HepG2 (cell line): ENCODE measurements at regions not wholly inside any gene's neighbourhood (a gene's known extent, or its start where the extent isn't known, plus 50 kb on each side); places are given as distances from the start of the nearest gene placed in this dataset.

ENCODE experiments used
- ATAC-seq: fragments of 200-7000 bp; cut with Tn5 transposase; 3 replicates; pipeline ENCODE4 v1.9.1; 2020; ENCODE audit warnings: mild to moderate bottlenecking, moderate library complexity
- BruUV-seq: library from RNA; stranded (reverse); fragments of 400-500 nt; replicated peaks from 2 replicates; lab custom pipeline; 2021; lab: Mats Ljungman, UMichigan
- CTCF ChIA-PET: fragments of 300-600 bp; formaldehyde crosslinking; extraction: SDS; loops from one replicate; lab custom pipeline; 2021; ENCODE audit warnings: low total read pairs, inconsistent platforms, low intra/inter-chr PET ratio; lab: Yijun Ruan, JAX
- POLR2A ChIA-PET: fragments of 350-600 bp; sonication (Branson Sonifier 250); formaldehyde crosslinking; loops from one replicate; lab custom pipeline; 2020; ENCODE audit warnings: antibody characterized with exemption, inconsistent platforms; lab: Yijun Ruan, JAX
- DNase-seq: peaks from one replicate; pipeline ENCODE4 v3.0.0-alpha.2; 2015; ENCODE audit warnings: low spot score
- FAIRE-seq: peaks from 3 replicates; lab custom pipeline; 2011; peaks lifted over from hg19 to GRCh38; lab: Jason Lieb, UNC
- H2AFZ ChIP-seq: one replicate; pipeline ENCODE4 v1.6.1; 2011; ENCODE audit warnings: low read length, inconsistent platforms
- H3K27ac ChIP-seq: fragments of 300-600 bp; 3 replicates; pipeline ENCODE4 v1.8.0; 2011; ENCODE audit warnings: mixed run types, mild to moderate bottlenecking, mixed read lengths, low read length, inconsistent platforms; ENCODE audit not compliant: insufficient read depth; ENCODE audit errors: extremely low read length
- H3K27me3 ChIP-seq, 2 experiments: fragments of 200-600 bp in 1 of 2; 2 replicates in 1 of 2; 3 replicates in 1 of 2; pipeline versions ENCODE4 v1.6.0 to v1.8.0; 2011; ENCODE audit warnings: low read length in 2 of 2, mild to moderate bottlenecking in 2 of 2, moderate library complexity in 2 of 2, inconsistent platforms in 1 of 2; ENCODE audit not compliant: insufficient read depth in 2 of 2, control insufficient read depth in 1 of 2
- H3K36me3 ChIP-seq, 2 experiments: fragments of 200-600 bp in 1 of 2; replicated peaks in 1 of 2; 2 replicates in 1 of 2; 3 replicates in 1 of 2; pipeline versions ENCODE4 v1.5.1 to v1.8.0; 2011; ENCODE audit warnings: low read length in 2 of 2, inconsistent platforms in 1 of 2; ENCODE audit not compliant: insufficient read depth in 2 of 2, control insufficient read depth in 1 of 2
- H3K4me1 ChIP-seq: 2 replicates; pipeline ENCODE4 v1.5.1; 2012; ENCODE audit warnings: low read length, inconsistent platforms; ENCODE audit not compliant: insufficient read depth
- H3K4me2 ChIP-seq: 2 replicates; pipeline ENCODE4 v1.6.0; 2011; ENCODE audit warnings: low read depth, low read length, inconsistent platforms
- H3K4me3 ChIP-seq, 3 experiments: fragments of 200-600 bp in 1 of 3; sonication (generic), shearing (Covaris generic) in 1 of 3; replicated peaks in 1 of 3; 2 replicates each; pipeline ENCODE4 v1.5.1; 2011 to 2016; ENCODE audit warnings: low read length in 3 of 3, inconsistent platforms in 2 of 3, low read depth in 2 of 3, mild to moderate bottlenecking in 2 of 3, control low read depth in 1 of 3, mixed read lengths in 1 of 3; ENCODE audit not compliant: insufficient read depth in 1 of 3
- H3K79me2 ChIP-seq: one replicate; pipeline ENCODE4 v1.6.1; 2011; ENCODE audit warnings: low read length, inconsistent platforms; ENCODE audit not compliant: insufficient read depth
- H3K9ac ChIP-seq: 2 replicates; pipeline ENCODE4 v1.6.0; 2011; ENCODE audit warnings: mild to moderate bottlenecking, low read depth, low read length, inconsistent platforms; ENCODE audit not compliant: insufficient read depth
- H3K9me3 ChIP-seq: 2 replicates; pipeline ENCODE4 v1.5.1; 2012; ENCODE audit warnings: mild to moderate bottlenecking, low read length
- H4K20me1 ChIP-seq: 2 replicates; pipeline ENCODE4 v1.6.0; 2011; ENCODE audit warnings: inconsistent platforms, mild to moderate bottlenecking, low read length, moderate library complexity; ENCODE audit not compliant: insufficient read depth
- DNMT1 ChIP-seq: sonication (generic); formaldehyde crosslinking; IDR thresholded peaks from 2 replicates; pipeline ENCODE4 v1.5.1; 2020; ENCODE audit warnings: mild to moderate bottlenecking, missing genetic modification reagents
- ELF1 ChIP-seq: sonication (generic); formaldehyde crosslinking; IDR thresholded peaks from 2 replicates; pipeline ENCODE4 v1.4.0; 2020; ENCODE audit warnings: missing genetic modification reagents
- FLYWCH1 ChIP-seq: sonication (generic); formaldehyde crosslinking; IDR thresholded peaks from 2 replicates; pipeline ENCODE4 v1.8.1; 2023; ENCODE audit warnings: mild to moderate bottlenecking, missing genetic modification reagents
- GABPA ChIP-seq, 2 experiments: IDR thresholded peaks; 2 replicates each; pipeline ENCODE4 v1.6.1; 2011 to 2016; ENCODE audit warnings: low read depth in 2 of 2, low read length in 1 of 2, missing biosample characterization in 1 of 2, missing genetic modification characterization in 1 of 2
- HMG20B ChIP-seq: conservative IDR thresholded peaks from 2 replicates; pipeline ENCODE4 v1.6.1; 2016; ENCODE audit warnings: missing genetic modification reagents, missing compliant biosample characterization
- HNF4G ChIP-seq, 2 experiments: sonication (generic) in 1 of 2; formaldehyde crosslinking in 1 of 2; IDR thresholded peaks; 2 replicates each; pipeline versions ENCODE4 v1.4.0 to v1.6.1; 2011 to 2020; ENCODE audit warnings: borderline replicate concordance in 2 of 2, low read depth in 2 of 2, mild to moderate bottlenecking in 2 of 2, low read length in 1 of 2, missing genetic modification reagents in 1 of 2, moderate library complexity in 1 of 2
- NCOA5 ChIP-seq: sonication (generic); formaldehyde crosslinking; IDR thresholded peaks from 2 replicates; pipeline ENCODE4 v1.4.0; 2020; ENCODE audit warnings: missing genetic modification reagents
- NR1H2 ChIP-seq: sonication (generic); formaldehyde crosslinking; IDR thresholded peaks from 2 replicates; pipeline ENCODE4 v1.8.1; 2022; ENCODE audit warnings: low read depth, missing genetic modification reagents, borderline replicate concordance
- STAG1 ChIP-seq: sonication (generic); formaldehyde crosslinking; IDR thresholded peaks from 2 replicates; pipeline ENCODE4 v1.4.0; 2020; ENCODE audit warnings: missing genetic modification reagents
- TCF7L2 ChIP-seq: IDR thresholded peaks from 2 replicates; pipeline ENCODE4 v1.6.1; 2011; ENCODE audit warnings: mild to moderate bottlenecking, low read depth, low read length, moderate library complexity
- ZNF33B ChIP-seq: sonication (generic); formaldehyde crosslinking; IDR thresholded peaks from 2 replicates; pipeline ENCODE4 v1.5.1; 2020; ENCODE audit warnings: mild to moderate bottlenecking, missing genetic modification reagents
- ZNF749 ChIP-seq: sonication (generic); formaldehyde crosslinking; IDR thresholded peaks from 2 replicates; pipeline ENCODE4 v1.8.0; 2022; ENCODE audit warnings: mild to moderate bottlenecking, missing genetic modification reagents, moderate library complexity, borderline replicate concordance
- ZSCAN31 ChIP-seq: sonication (generic); formaldehyde crosslinking; IDR thresholded peaks from 2 replicates; pipeline ENCODE4 v1.5.0; 2020; ENCODE audit warnings: low read depth, mild to moderate bottlenecking, missing genetic modification reagents
- whole genome bisulfite sequencing: methylation state at CpG from one replicate; pipeline ENCODE4 v1.1.6; 2017; ENCODE audit warnings: low lambda C conversion rate; 5-methylcytosine and 5-hydroxymethylcytosine counted together
- in situ Hi-C: cut with HindIII; loops from 2 replicates; pipeline ENCODE4 v1.10.0; 2017; ENCODE audit warnings: low pct_unique_long_range_greater_than_20kb; ENCODE audit not compliant: extremely low pct_ligation_motif_present
- intact Hi-C: fragments of 100-400 bp; cut with micrococcal nuclease; formaldehyde crosslinking; loops from one replicate; pipeline ENCODE4 v1.10.0; 2022; ENCODE audit not compliant: unreplicated experiment
- TF ChIP-seq, protein P1 (sequence below): IDR thresholded peaks from 2 replicates; pipeline ENCODE4 v1.6.1; 2016; ENCODE audit warnings: missing genetic modification reagents, missing compliant biosample characterization
- TF ChIP-seq, protein P2 (sequence below): fragments of 450-650 bp; IDR thresholded peaks from 2 replicates; pipeline ENCODE4 v1.6.1; 2017
- TF ChIP-seq, protein P3 (sequence below): sonication (generic); formaldehyde crosslinking; IDR thresholded peaks from 2 replicates; pipeline ENCODE4 v1.4.0; 2020; ENCODE audit warnings: missing genetic modification reagents; ENCODE audit errors: not compliant biosample characterization
- TF ChIP-seq, protein P4 (sequence below): sonication (generic); formaldehyde crosslinking; IDR thresholded peaks from 2 replicates; pipeline ENCODE4 v1.5.0; 2020; ENCODE audit warnings: mild to moderate bottlenecking, missing genetic modification reagents, moderate library complexity

DNA sequence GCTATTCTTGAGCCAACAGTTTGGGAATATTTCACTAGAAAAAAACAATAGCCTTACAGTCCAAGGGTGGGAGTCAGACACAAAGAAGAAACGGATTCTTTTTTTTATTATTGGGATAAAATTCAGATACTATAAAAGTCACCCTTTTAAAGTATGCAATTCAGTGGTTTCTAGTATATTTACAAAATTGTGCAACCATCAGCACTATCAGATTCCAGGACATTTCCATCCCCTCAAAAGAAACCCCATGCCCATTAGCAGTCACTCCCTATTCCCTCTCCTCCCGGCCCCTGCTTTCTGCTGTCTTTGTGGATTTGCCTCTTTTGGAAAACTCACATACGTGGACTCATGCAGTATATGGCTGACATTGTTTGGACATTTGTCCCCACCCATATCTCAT, 134.4 kb downstream of the C16orf95 start (continued):
- no peak for TF ChIP-seq ZNF749 (CRISPR knock-in tag)
- no peak for TF ChIP-seq FLYWCH1 (CRISPR knock-in tag)
- TF ChIP-seq, protein P1, sequence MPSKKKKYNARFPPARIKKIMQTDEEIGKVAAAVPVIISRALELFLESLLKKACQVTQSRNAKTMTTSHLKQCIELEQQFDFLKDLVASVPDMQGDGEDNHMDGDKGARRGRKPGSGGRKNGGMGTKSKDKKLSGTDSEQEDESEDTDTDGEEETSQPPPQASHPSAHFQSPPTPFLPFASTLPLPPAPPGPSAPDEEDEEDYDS = no peak
- TF ChIP-seq, protein P2, sequence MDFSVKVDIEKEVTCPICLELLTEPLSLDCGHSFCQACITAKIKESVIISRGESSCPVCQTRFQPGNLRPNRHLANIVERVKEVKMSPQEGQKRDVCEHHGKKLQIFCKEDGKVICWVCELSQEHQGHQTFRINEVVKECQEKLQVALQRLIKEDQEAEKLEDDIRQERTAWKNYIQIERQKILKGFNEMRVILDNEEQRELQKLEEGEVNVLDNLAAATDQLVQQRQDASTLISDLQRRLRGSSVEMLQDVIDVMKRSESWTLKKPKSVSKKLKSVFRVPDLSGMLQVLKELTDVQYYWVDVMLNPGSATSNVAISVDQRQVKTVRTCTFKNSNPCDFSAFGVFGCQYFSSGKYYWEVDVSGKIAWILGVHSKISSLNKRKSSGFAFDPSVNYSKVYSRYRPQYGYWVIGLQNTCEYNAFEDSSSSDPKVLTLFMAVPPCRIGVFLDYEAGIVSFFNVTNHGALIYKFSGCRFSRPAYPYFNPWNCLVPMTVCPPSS = no peak

DNA sequence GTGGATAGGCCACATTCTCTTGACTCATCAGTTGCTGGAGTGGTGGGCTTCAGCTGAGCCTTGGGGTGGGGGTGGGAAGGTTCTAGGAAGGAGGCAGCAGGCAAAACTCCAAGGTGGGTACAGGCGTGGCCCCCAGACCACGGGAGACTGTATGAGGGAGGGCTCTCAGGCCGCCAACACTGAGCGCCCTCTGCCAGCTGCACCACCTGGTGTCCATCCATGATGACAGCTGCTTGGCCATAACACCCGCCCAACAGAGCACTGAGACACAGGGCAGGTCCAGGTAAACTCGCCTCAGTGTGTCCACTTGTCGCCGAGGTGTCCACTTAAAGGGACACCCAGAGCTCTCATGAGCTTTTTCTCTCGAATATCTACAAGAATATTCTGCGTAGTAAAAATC, 133.5 kb downstream of the C16orf95 start:
- intact Hi-C loops (no loop called here), in situ Hi-C loops (no loop called here)
- Histone ChIP-seq H3K79me2 (no peaks in the 10 kb centered on the region), H3K9me3 (peaks cover 10% of the 10 kb centered on the region), H4K20me1 (no peaks in the 10 kb centered on the region), H3K9ac (no peak overlapping the region), H3K4me3 (no peak overlapping the region), H3K36me3 (no peaks in the 10 kb centered on the region), H3K27ac (no peak overlapping the region), H2AFZ (no peak overlapping the region), H3K27me3 (peaks cover 3 to 27% of the 10 kb centered on the region in 2 experiments; a peak in 3 of 5 replicates), H3K4me1 (no peaks in the 10 kb centered on the region), H3K4me2 (no peak overlapping the region)
- FAIRE-seq = no peak
- 20% methylated on average over 10 of the region's 10 CpGs for WGBS
- CTCF ChIA-PET = interaction anchor here (1.5 kb wide), 1 partner anchor 619 kb away, joined by 4 read pairs; no protein-coding TSS in a partner anchor
- POLR2A ChIA-PET = no interaction called here
- peak; percentile 83 for ATAC-seq
- DNase-seq = no peak
- BruUV-seq = no TSS peak
- no peak for TF ChIP-seq HNF4G (IDR thresholded peaks at IDR 0.05; ENCODE audit: borderline replicate concordance, low read depth, low read length)
- no peak for TF ChIP-seq HNF4G (CRISPR knock-in tag; IDR thresholded peaks at IDR 0.05; ENCODE audit: borderline replicate concordance, low read depth)
- TF ChIP-seq ZSCAN31 (CRISPR knock-in tag) = no peak
- TF ChIP-seq, protein P3, sequence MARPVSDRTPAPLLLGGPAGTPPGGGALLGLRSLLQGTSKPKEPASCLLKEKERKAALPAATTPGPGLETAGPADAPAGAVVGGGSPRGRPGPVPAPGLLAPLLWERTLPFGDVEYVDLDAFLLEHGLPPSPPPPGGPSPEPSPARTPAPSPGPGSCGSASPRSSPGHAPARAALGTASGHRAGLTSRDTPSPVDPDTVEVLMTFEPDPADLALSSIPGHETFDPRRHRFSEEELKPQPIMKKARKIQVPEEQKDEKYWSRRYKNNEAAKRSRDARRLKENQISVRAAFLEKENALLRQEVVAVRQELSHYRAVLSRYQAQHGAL (CRISPR knock-in tag) = no peak
- no peak for TF ChIP-seq TCF7L2
- TF ChIP-seq ZNF33B (CRISPR knock-in tag) = no peak
- peak; percentile 34; the same call in 1 of the 2 replicates for TF ChIP-seq STAG1
- no peak for TF ChIP-seq NR1H2
- no peak for TF ChIP-seq HMG20B
- TF ChIP-seq, protein P2 = no peak
- TF ChIP-seq, protein P4, sequence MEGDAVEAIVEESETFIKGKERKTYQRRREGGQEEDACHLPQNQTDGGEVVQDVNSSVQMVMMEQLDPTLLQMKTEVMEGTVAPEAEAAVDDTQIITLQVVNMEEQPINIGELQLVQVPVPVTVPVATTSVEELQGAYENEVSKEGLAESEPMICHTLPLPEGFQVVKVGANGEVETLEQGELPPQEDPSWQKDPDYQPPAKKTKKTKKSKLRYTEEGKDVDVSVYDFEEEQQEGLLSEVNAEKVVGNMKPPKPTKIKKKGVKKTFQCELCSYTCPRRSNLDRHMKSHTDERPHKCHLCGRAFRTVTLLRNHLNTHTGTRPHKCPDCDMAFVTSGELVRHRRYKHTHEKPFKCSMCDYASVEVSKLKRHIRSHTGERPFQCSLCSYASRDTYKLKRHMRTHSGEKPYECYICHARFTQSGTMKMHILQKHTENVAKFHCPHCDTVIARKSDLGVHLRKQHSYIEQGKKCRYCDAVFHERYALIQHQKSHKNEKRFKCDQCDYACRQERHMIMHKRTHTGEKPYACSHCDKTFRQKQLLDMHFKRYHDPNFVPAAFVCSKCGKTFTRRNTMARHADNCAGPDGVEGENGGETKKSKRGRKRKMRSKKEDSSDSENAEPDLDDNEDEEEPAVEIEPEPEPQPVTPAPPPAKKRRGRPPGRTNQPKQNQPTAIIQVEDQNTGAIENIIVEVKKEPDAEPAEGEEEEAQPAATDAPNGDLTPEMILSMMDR (CRISPR knock-in tag) = peak; percentile 57
- TF ChIP-seq DNMT1 (CRISPR knock-in tag) = no peak
- no peak for TF ChIP-seq NCOA5 (CRISPR knock-in tag)
- TF ChIP-seq GABPA (IDR thresholded peaks at IDR 0.05; ENCODE audit: low read depth, low read length) = no peak
- TF ChIP-seq GABPA (CRISPR knock-in tag; IDR thresholded peaks at IDR 0.05; ENCODE audit: low read depth) = no peak
- TF ChIP-seq ELF1 (CRISPR knock-in tag) = no peak
